GM12865 (cell line): ENCODE measurements at regions not wholly inside any gene's neighbourhood (a gene's known extent, or its start where the extent isn't known, plus 50 kb on each side); places are given as distances from the start of the nearest gene placed in this dataset.
"Not testable (repeated sequence)": the region's sequence is repeated elsewhere in the genome, so short reads cannot be mapped to it uniquely, and the experiment has no call there.

ENCODE experiments used
- DNase-seq: peaks from one replicate; pipeline ENCODE4 v3.0.0; 2010; ENCODE audit warnings: low read depth
- H3K4me3 ChIP-seq: 2 replicates; pipeline ENCODE4 v1.5.1; 2011; ENCODE audit warnings: mild to moderate bottlenecking, low read depth, low read length, control low read depth
- TF ChIP-seq, protein P1 (sequence below): IDR thresholded peaks from 2 replicates; pipeline ENCODE4 v1.5.1; 2011; ENCODE audit warnings: low read length, control low read depth, low read depth, inconsistent platforms; ENCODE audit not compliant: insufficient read depth; ENCODE audit errors: missing control alignments

DNA sequence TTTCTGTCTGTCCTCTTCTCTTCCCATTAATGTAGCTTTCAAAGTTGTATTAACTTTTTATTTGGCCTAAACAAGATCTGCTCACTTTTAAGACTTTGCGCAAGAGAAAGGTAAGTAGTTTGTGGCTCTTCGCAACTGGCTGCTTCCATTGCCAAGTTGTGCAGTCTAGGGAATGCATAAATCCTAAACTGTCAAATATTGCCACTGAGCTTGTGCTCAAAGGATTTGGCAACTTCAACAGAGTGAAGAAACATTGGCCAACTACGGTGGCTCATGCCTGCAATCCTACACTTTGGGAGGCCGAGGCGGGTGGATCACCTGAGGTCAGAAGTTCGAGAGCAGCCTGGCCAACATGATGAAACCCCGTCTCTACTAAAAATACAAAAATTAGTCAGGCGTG lies 826.4 kb downstream of the EPHA4 start:
- TF ChIP-seq, protein P1, sequence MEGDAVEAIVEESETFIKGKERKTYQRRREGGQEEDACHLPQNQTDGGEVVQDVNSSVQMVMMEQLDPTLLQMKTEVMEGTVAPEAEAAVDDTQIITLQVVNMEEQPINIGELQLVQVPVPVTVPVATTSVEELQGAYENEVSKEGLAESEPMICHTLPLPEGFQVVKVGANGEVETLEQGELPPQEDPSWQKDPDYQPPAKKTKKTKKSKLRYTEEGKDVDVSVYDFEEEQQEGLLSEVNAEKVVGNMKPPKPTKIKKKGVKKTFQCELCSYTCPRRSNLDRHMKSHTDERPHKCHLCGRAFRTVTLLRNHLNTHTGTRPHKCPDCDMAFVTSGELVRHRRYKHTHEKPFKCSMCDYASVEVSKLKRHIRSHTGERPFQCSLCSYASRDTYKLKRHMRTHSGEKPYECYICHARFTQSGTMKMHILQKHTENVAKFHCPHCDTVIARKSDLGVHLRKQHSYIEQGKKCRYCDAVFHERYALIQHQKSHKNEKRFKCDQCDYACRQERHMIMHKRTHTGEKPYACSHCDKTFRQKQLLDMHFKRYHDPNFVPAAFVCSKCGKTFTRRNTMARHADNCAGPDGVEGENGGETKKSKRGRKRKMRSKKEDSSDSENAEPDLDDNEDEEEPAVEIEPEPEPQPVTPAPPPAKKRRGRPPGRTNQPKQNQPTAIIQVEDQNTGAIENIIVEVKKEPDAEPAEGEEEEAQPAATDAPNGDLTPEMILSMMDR, result no peak
- no peak overlapping the region for H3K4me3 ChIP-seq
- DNase-seq, result no peak

DNA sequence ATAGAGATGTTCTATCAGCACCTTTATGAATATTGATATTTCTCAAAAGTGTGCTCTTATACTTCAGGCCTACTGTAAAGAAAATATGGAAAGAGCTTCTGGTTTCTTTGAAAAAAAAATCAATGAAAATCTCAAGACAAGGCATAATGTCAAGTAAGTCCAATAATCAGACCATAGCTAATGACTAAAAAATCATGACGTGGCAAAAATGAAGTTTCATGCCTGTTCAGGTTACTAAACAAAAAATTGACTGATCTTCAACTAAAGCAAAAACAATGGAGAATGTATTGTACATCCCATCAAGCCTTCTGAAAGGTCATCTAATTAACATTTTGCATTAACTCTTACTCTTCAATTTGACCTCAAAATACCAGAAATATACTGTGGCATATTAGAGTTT lies 824.4 kb downstream of the EPHA4 start:
- TF ChIP-seq, protein P1, result no peak
- DNase-seq, result no peak
- no peak overlapping the region for H3K4me3 ChIP-seq

DNA sequence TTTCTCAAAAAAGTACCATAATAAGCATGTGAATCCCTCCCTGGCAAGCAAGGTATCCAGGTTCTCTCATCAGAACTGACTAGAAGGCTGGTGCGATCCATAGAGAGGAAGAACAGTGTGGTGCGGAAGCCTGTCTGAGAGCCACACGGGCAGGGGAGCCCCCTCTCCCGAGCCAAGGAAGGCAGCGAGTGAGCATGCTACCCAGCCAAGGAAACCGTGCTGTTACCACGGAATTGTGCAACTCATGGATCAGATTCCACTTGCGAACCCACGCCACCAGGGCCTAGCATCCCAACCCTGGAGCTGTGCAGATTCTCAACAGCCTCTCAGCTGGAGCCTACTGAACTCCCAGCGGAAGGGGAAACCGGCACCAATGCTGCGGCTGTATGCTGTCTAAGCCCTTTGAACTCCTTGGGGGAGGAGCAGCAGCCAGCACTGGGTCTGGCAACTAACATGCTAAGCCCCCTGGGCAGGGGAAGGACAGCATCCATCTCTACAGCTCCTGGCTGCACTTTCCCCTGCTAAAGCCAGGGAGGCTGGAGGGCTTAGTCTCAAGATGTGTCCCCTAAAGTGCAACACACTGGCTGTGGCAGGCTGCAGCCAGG lies 823.1 kb downstream of the EPHA4 start:
- H3K4me3 ChIP-seq, result no peak overlapping the region
- TF ChIP-seq, protein P1, result no peak
- no peak for DNase-seq

DNA sequence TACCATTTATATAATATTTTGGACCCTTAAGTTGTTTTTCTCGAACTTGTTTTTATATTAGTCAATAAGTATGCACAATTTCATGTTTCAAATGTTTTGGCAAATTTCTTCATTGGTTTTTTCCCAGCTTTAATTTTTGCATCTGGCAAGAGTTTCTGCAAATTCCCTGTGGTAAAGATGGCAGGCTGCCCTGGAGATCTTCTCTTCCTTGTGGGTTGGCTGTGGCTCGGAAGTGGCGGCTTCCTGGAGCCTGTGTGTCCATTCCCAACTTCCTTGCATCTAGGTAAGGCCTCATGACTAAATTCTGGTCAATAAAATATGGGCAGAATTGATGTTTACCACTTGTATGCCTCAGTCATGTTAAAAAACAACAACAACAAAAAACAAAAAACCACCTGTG lies 818.6 kb downstream of the EPHA4 start:
- no peak overlapping the region for H3K4me3 ChIP-seq
- TF ChIP-seq, protein P1, result no peak
- no peak for DNase-seq

DNA sequence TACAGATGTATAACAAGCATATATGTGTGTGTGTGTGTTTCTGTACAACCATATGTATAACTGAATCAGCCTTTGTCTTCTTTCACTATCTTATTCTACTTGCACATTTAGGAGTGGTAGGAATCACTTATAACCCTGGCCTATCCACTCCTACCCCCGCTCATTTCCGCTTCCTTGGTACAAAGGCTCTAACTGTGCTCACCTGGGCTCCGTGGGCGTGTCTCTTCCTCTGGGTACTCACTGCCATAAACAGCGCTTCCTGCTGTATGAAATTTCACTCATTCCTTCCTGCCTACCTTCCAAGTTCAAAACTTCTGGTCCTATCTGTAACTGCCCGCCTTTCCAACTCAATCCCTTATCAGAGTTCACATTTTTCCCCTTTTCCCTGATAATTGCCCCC lies 815.5 kb downstream of the EPHA4 start:
- DNase-seq, result no peak
- H3K4me3 ChIP-seq, result no peak overlapping the region
- TF ChIP-seq, protein P1, result no peak

DNA sequence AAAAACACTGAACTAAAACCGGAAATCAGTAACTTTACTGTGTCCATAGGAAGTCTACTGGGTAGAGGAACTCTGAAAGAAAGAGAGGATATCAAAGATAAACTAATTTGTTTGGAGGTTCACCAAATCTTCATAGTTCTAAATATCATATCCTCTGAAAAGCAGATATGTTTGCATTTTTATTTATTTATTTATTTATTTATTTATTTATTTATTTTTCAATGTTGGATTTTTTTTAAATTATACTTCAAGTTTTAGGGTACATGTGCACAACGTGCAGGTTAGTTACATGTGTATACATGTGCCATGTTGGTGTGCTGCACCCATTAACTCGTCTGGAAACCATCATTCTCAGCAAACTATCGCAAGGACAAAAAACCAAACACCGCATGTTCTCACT lies 813.7 kb downstream of the EPHA4 start:
- H3K4me3 ChIP-seq, DNase-seq: not testable (repeated sequence)

DNA sequence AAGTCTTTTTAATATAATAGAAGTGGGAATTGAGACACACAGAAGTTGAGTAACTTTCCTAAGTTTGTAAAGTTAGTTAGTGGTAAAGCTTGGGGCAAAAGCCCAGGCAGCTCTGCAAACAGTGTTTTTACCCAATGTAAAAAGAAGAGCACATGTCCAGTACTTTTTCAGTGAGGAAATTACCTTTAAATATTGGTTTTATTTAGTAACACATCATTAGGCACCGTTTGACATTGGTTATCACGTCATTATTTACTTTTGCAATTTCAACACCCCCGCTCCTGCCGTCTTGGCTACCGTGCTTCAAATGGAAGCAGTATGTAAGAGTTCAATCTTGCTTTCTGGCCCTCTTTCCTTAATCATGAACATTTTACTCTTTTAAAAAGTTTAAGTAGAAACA lies 807.9 kb downstream of the EPHA4 start:
- TF ChIP-seq, protein P1, result no peak
- no peak overlapping the region for H3K4me3 ChIP-seq
- no peak for DNase-seq
